ENCODE measurements at regions not wholly inside any gene's neighbourhood (a gene's known extent, or its start where the extent isn't known, plus 50 kb on each side); places are given as distances from the start of the nearest gene placed in this dataset.

- CTCF ChIA-PET, result no interaction called here
- no peaks in the 10 kb centered on the region for H3K36me3 Mint-ChIP-seq (ENCODE audit: insufficient read depth, unreplicated experiment)
- H3K4me3 Mint-ChIP-seq (ENCODE audit: low read depth, unreplicated experiment), result no peak overlapping the region
- H3K27me3 Mint-ChIP-seq (ENCODE audit: unreplicated experiment), result no peaks in the 10 kb centered on the region
- intact Hi-C loops (cut with micrococcal nuclease; ENCODE audit: unreplicated experiment), result no loop called here
- no peak for DNase-seq
- H3K4me1 Mint-ChIP-seq (ENCODE audit: low read depth, unreplicated experiment), result no peaks in the 10 kb centered on the region
- no TSS peak for BruUV-seq (replicated peaks)
- H3K9me3 Mint-ChIP-seq (ENCODE audit: low read depth, unreplicated experiment), result no peaks in the 10 kb centered on the region
- H3K27ac Mint-ChIP-seq (ENCODE audit: unreplicated experiment), result no peak overlapping the region
- TF ChIP-seq CTCF (IDR thresholded peaks at IDR 0.05; ENCODE audit: unreplicated experiment), result no peak
Measured at GRCh38 chr11:107268977-107269376, 188.6 kb downstream of the CWF19L2 start.

- no peak for TF ChIP-seq CTCF (IDR thresholded peaks at IDR 0.05; ENCODE audit: unreplicated experiment)
- H3K4me3 Mint-ChIP-seq (ENCODE audit: low read depth, unreplicated experiment), result no peak overlapping the region
- BruUV-seq (replicated peaks), result no TSS peak
- H3K36me3 Mint-ChIP-seq (ENCODE audit: insufficient read depth, unreplicated experiment), result no peaks in the 10 kb centered on the region
- no peaks in the 10 kb centered on the region for H3K9me3 Mint-ChIP-seq (ENCODE audit: low read depth, unreplicated experiment)
- no peak for DNase-seq
- H3K4me1 Mint-ChIP-seq (ENCODE audit: low read depth, unreplicated experiment), result no peaks in the 10 kb centered on the region
- no peak overlapping the region for H3K27ac Mint-ChIP-seq (ENCODE audit: unreplicated experiment)
- CTCF ChIA-PET, result no interaction called here
- no peaks in the 10 kb centered on the region for H3K27me3 Mint-ChIP-seq (ENCODE audit: unreplicated experiment)
- intact Hi-C loops (cut with micrococcal nuclease; ENCODE audit: unreplicated experiment), result no loop called here
Measured at GRCh38 chr11:107266455-107266854, 191.2 kb downstream of the CWF19L2 start.

- no peaks in the 10 kb centered on the region for H3K27me3 Mint-ChIP-seq (ENCODE audit: unreplicated experiment)
- H3K36me3 Mint-ChIP-seq (ENCODE audit: insufficient read depth, unreplicated experiment), result no peaks in the 10 kb centered on the region
- no peaks in the 10 kb centered on the region for H3K4me1 Mint-ChIP-seq (ENCODE audit: low read depth, unreplicated experiment)
- H3K4me3 Mint-ChIP-seq (ENCODE audit: low read depth, unreplicated experiment), result no peak overlapping the region
- BruUV-seq (replicated peaks), result no TSS peak
- CTCF ChIA-PET, result no interaction called here
- H3K9me3 Mint-ChIP-seq (ENCODE audit: low read depth, unreplicated experiment), result no peaks in the 10 kb centered on the region
- intact Hi-C loops (cut with micrococcal nuclease; ENCODE audit: unreplicated experiment), result no loop called here
- H3K27ac Mint-ChIP-seq (ENCODE audit: unreplicated experiment), result no peak overlapping the region
- no peak for TF ChIP-seq CTCF (IDR thresholded peaks at IDR 0.05; ENCODE audit: unreplicated experiment)
- DNase-seq, result no peak
Measured at GRCh38 chr11:107265591-107266121, 192.0 kb downstream of the CWF19L2 start.

GRCh38 chr11:107263844-107264563 is 193.6 kb downstream of the CWF19L2 start:
- no peak for DNase-seq
- no peak for TF ChIP-seq CTCF (IDR thresholded peaks at IDR 0.05; ENCODE audit: unreplicated experiment)
- Mint-ChIP-seq H3K27ac (ENCODE audit: unreplicated experiment) (no peak overlapping the region), H3K27me3 (ENCODE audit: unreplicated experiment) (no peaks in the 10 kb centered on the region), H3K9me3 (ENCODE audit: low read depth, unreplicated experiment) (no peaks in the 10 kb centered on the region), H3K36me3 (ENCODE audit: insufficient read depth, unreplicated experiment) (no peaks in the 10 kb centered on the region), H3K4me1 (ENCODE audit: low read depth, unreplicated experiment) (no peaks in the 10 kb centered on the region), H3K4me3 (ENCODE audit: low read depth, unreplicated experiment) (no peak overlapping the region)
- BruUV-seq (replicated peaks), result no TSS peak
- intact Hi-C loops (cut with micrococcal nuclease; ENCODE audit: unreplicated experiment), result no loop called here
- CTCF ChIA-PET, result no interaction called here
